GM21723 (cell line): ENCODE measurements at regions not wholly inside any gene's neighbourhood (a gene's known extent, or its start where the extent isn't known, plus 50 kb on each side); places are given as distances from the start of the nearest gene placed in this dataset.

Experiments used
- ATAC-seq: cut with Tn5 transposase; IDR thresholded peaks from one replicate; pipeline ENCODE4 v1.9.1; 2021; ENCODE audit warnings: mild to moderate bottlenecking, moderate library complexity; ENCODE audit not compliant: unreplicated experiment

GRCh38 chr20:11118802-11119380 is 445.1 kb upstream of the JAG1 start:
- no peak for ATAC-seq

- no peak for ATAC-seq
These were observed 445.8 kb upstream of the JAG1 start for GRCh38 chr20:11119573-11119972.

GRCh38 chr20:11120431-11120830 is 446.6 kb upstream of the JAG1 start:
- no peak for ATAC-seq

- ATAC-seq, result no peak
These were observed 451.2 kb upstream of the JAG1 start for GRCh38 chr20:11124849-11125505.

- ATAC-seq, result no peak
These were observed 454.5 kb upstream of the JAG1 start for GRCh38 chr20:11128220-11128718.

- ATAC-seq, result no peak
These were observed 454.9 kb upstream of the JAG1 start for GRCh38 chr20:11128721-11129120.

- ATAC-seq, result no peak
These were observed 456.9 kb upstream of the JAG1 start for GRCh38 chr20:11130554-11131166.

- no peak for ATAC-seq
These were observed 459.1 kb upstream of the JAG1 start for GRCh38 chr20:11132819-11133415.

GRCh38 chr20:11136691-11137090 is 462.9 kb upstream of the JAG1 start:
- no peak for ATAC-seq

GRCh38 chr20:11137688-11138087 is 463.9 kb upstream of the JAG1 start:
- no peak for ATAC-seq

- ATAC-seq, result no peak
These were observed 466.6 kb upstream of the JAG1 start for GRCh38 chr20:11140359-11140758.

- ATAC-seq, result no peak
These were observed 469.7 kb upstream of the JAG1 start for GRCh38 chr20:11143481-11143880.

GRCh38 chr20:11144114-11144950 is 470.5 kb upstream of the JAG1 start:
- ATAC-seq, result no peak

GRCh38 chr20:11145616-11146015 is 471.8 kb upstream of the JAG1 start:
- no peak for ATAC-seq

GRCh38 chr20:11153819-11154218 is 480.0 kb upstream of the JAG1 start:
- ATAC-seq, result no peak

GRCh38 chr20:11155156-11155756 is 481.5 kb upstream of the JAG1 start:
- ATAC-seq, result no peak

- ATAC-seq, result no peak
These were observed 483.1 kb upstream of the JAG1 start for GRCh38 chr20:11156922-11157321.

- no peak for ATAC-seq
These were observed 484.3 kb upstream of the JAG1 start for GRCh38 chr20:11158146-11158545.

GRCh38 chr20:11158589-11158988 is 484.8 kb upstream of the JAG1 start:
- ATAC-seq, result no peak

- no peak for ATAC-seq
These were observed 485.9 kb upstream of the JAG1 start for GRCh38 chr20:11159728-11160127.
